ENCODE measurements at regions not wholly inside any gene's neighbourhood (a gene's known extent, or its start where the extent isn't known, plus 50 kb on each side); places are given as distances from the start of the nearest gene placed in this dataset.

DNA sequence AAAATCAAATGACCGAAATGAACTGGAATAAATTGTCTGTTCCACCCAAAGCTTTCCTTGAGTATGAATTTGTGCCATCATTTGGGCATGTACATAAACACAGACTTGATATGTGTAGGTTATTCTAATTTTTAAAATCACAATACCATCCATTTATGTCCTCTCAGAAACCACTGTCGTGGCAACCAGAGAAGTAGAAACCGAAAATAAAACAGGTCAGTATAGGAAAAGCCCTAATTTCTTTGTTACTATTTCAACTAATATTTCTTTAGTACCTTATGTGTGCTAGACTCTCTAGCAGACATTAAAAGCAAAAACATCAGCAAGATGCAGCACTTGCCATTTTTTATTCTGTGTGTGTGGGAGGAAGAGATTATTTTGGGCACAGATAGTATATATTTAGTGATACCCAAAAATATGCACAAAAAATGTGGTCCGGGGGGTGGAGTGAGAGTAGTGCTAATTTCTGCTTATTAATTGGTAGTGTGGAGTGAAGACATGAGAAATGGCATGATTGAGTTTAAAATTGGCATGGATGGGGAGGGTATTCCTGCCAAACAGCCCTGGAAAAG lies 130.8 kb upstream of the CNTN1 start:
- WGBS (ENCODE audit: low lambda C conversion rate, missing lambda C conversion rate), result 83% methylated on average over 4 of the region's 4 CpGs
- no peaks in the 10 kb centered on the region for H4K20me1 ChIP-seq (ENCODE audit: insufficient read depth, poor library complexity, severe bottlenecking)

DNA sequence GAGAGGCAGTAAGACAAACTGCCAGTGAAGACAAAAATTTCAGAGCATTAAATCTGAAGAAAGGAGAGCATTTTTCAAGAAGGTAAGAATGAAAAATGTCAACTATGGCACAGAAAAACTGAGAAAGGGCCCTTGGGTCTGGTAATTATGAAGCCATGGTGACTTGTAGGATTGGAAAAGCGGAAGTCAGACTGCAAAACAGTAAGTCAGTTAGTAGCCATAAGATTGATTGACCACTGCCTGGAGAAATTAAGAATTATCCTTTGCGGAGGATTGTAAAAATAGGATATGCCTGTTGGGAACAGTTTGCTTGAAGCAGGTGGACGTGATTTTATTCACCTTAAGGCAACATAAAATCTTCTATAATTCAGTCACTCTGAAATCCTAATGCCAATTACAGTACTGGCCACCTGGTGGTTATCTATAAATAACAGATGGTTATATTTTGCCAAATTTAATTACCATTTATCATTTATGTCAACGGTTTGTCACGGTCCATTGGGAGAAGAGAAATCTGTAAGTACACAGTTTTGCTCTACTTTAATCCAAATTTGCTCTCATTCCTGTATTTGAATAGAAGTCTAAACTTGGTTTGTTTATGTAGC lies 127.1 kb upstream of the CNTN1 start:
- no peaks in the 10 kb centered on the region for H3K36me3 ChIP-seq (replicated peaks; ENCODE audit: insufficient read depth, low read depth)
- no peak overlapping the region for H3K27ac ChIP-seq
- TF ChIP-seq, protein P1, sequence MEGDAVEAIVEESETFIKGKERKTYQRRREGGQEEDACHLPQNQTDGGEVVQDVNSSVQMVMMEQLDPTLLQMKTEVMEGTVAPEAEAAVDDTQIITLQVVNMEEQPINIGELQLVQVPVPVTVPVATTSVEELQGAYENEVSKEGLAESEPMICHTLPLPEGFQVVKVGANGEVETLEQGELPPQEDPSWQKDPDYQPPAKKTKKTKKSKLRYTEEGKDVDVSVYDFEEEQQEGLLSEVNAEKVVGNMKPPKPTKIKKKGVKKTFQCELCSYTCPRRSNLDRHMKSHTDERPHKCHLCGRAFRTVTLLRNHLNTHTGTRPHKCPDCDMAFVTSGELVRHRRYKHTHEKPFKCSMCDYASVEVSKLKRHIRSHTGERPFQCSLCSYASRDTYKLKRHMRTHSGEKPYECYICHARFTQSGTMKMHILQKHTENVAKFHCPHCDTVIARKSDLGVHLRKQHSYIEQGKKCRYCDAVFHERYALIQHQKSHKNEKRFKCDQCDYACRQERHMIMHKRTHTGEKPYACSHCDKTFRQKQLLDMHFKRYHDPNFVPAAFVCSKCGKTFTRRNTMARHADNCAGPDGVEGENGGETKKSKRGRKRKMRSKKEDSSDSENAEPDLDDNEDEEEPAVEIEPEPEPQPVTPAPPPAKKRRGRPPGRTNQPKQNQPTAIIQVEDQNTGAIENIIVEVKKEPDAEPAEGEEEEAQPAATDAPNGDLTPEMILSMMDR (IDR thresholded peaks at IDR 0.05; ENCODE audit: poor library complexity), result no peak
- TF ChIP-seq EZH2 (IDR thresholded peaks at IDR 0.05; ENCODE audit: borderline replicate concordance) (no peak), EZH2phosphoT487 (IDR thresholded peaks at IDR 0.05; ENCODE audit: low read depth, severe bottlenecking, unreplicated experiment) (no peak)
- no peak for DNase-seq (ENCODE audit: low spot score)
- H2AFZ ChIP-seq, result no peak overlapping the region
- H3K9me3 ChIP-seq (ENCODE audit: low read depth), result no peaks in the 10 kb centered on the region
- no peaks in the 10 kb centered on the region for H3K79me2 ChIP-seq
- no peak overlapping the region for H3K4me3 ChIP-seq
- no peaks in the 10 kb centered on the region for H3K27me3 ChIP-seq
- no peaks in the 10 kb centered on the region for H4K20me1 ChIP-seq (ENCODE audit: insufficient read depth, poor library complexity, severe bottlenecking)
- no peaks in the 10 kb centered on the region for H3K4me1 ChIP-seq (ENCODE audit: insufficient read depth)
- WGBS (ENCODE audit: low lambda C conversion rate, missing lambda C conversion rate), result 80% methylated on average over 5 of the region's 5 CpGs
- H3K4me2 ChIP-seq, result no peak overlapping the region
- no peaks in the 10 kb centered on the region for H3K9me2 ChIP-seq (replicated peaks; ENCODE audit: insufficient read depth)

More for the DNA sequence above, 130.8 kb upstream of the CNTN1 start:
- Histone ChIP-seq H3K4me2 (no peak overlapping the region), H3K4me3 (no peak overlapping the region), H2AFZ (no peak overlapping the region), H3K9me3 (ENCODE audit: low read depth) (no peaks in the 10 kb centered on the region), H3K4me1 (ENCODE audit: insufficient read depth) (no peaks in the 10 kb centered on the region), H3K79me2 (no peaks in the 10 kb centered on the region), H3K27me3 (no peaks in the 10 kb centered on the region), H3K9me2 (replicated peaks; ENCODE audit: insufficient read depth) (no peaks in the 10 kb centered on the region), H3K27ac (no peak overlapping the region), H3K36me3 (replicated peaks; ENCODE audit: insufficient read depth, low read depth) (no peaks in the 10 kb centered on the region)
- DNase-seq (ENCODE audit: low spot score), result no peak
- no peak for TF ChIP-seq EZH2phosphoT487 (IDR thresholded peaks at IDR 0.05; ENCODE audit: low read depth, severe bottlenecking, unreplicated experiment)
- TF ChIP-seq EZH2 (IDR thresholded peaks at IDR 0.05; ENCODE audit: borderline replicate concordance), result no peak
- TF ChIP-seq, protein P1 (IDR thresholded peaks at IDR 0.05; ENCODE audit: poor library complexity), result no peak

DNA sequence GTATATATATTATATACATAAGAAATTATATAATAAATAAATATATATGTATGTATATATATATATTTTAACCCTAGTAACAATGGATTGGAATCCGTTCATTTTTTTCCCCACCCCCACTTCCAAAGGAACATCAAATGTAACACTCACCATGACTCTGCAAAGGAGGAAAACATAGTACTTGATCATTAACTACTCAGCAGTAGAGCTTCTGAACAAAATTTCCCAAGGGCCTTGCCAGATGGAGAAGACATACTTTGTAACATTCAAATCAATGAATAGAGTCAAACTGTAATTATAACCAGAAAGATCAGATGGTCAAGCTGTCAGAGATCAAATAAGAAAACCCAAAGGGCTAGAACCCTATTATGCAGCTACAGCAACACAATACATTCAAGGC lies 126.0 kb upstream of the CNTN1 start:
- Histone ChIP-seq H3K4me1 (ENCODE audit: insufficient read depth) (no peaks in the 10 kb centered on the region), H4K20me1 (ENCODE audit: insufficient read depth, poor library complexity, severe bottlenecking) (no peaks in the 10 kb centered on the region)

More for the DNA sequence above, 126.0 kb upstream of the CNTN1 start:
- H3K4me3 ChIP-seq, result no peak overlapping the region
- no peaks in the 10 kb centered on the region for H3K36me3 ChIP-seq (replicated peaks; ENCODE audit: insufficient read depth, low read depth)
- H3K79me2 ChIP-seq, result no peaks in the 10 kb centered on the region
- H3K4me2 ChIP-seq, result no peak overlapping the region
- no peaks in the 10 kb centered on the region for H3K9me3 ChIP-seq (ENCODE audit: low read depth)
- WGBS (ENCODE audit: low lambda C conversion rate, missing lambda C conversion rate), result 81% methylated on average over 1 of the region's 1 CpG
- H3K27ac ChIP-seq, result no peak overlapping the region
- no peak for DNase-seq (ENCODE audit: low spot score)
- H3K27me3 ChIP-seq, result no peaks in the 10 kb centered on the region
- H3K9me2 ChIP-seq (replicated peaks; ENCODE audit: insufficient read depth), result no peaks in the 10 kb centered on the region
- TF ChIP-seq, protein P1 (IDR thresholded peaks at IDR 0.05; ENCODE audit: poor library complexity), result no peak
- TF ChIP-seq EZH2phosphoT487 (IDR thresholded peaks at IDR 0.05; ENCODE audit: low read depth, severe bottlenecking, unreplicated experiment) (no peak), EZH2 (IDR thresholded peaks at IDR 0.05; ENCODE audit: borderline replicate concordance) (no peak)
- no peak overlapping the region for H2AFZ ChIP-seq
